ENCODE measurements at regions not wholly inside any gene's neighbourhood (a gene's known extent, or its start where the extent isn't known, plus 50 kb on each side); places are given as distances from the start of the nearest gene placed in this dataset.

- no peak for TF ChIP-seq EZH2 (IDR thresholded peaks at IDR 0.05; ENCODE audit: borderline replicate concordance, low read depth, low read length, poor library complexity, severe bottlenecking)
- TF ChIP-seq, protein P1, sequence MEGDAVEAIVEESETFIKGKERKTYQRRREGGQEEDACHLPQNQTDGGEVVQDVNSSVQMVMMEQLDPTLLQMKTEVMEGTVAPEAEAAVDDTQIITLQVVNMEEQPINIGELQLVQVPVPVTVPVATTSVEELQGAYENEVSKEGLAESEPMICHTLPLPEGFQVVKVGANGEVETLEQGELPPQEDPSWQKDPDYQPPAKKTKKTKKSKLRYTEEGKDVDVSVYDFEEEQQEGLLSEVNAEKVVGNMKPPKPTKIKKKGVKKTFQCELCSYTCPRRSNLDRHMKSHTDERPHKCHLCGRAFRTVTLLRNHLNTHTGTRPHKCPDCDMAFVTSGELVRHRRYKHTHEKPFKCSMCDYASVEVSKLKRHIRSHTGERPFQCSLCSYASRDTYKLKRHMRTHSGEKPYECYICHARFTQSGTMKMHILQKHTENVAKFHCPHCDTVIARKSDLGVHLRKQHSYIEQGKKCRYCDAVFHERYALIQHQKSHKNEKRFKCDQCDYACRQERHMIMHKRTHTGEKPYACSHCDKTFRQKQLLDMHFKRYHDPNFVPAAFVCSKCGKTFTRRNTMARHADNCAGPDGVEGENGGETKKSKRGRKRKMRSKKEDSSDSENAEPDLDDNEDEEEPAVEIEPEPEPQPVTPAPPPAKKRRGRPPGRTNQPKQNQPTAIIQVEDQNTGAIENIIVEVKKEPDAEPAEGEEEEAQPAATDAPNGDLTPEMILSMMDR (conservative IDR thresholded peaks at IDR 0.05; ENCODE audit: low read depth, low read length) = no peak
- CTCF ChIA-PET = no interaction called here
- Histone ChIP-seq H3K27me3 (replicated peaks; ENCODE audit: insufficient read depth, low read depth, low read length, poor library complexity) (peaks cover 14% of the 10 kb centered on the region), H3K36me3 (ENCODE audit: insufficient read depth, low read length, poor library complexity, severe bottlenecking) (no peaks in the 10 kb centered on the region), H3K4me3 (ENCODE audit: low read depth, low read length, poor library complexity, severe bottlenecking) (no peak overlapping the region), H3K27ac (ENCODE audit: low read depth, low read length, poor library complexity, severe bottlenecking) (no peak overlapping the region), H3K4me1 (ENCODE audit: insufficient read depth, low read length, poor library complexity, severe bottlenecking) (no peaks in the 10 kb centered on the region), H3K9me3 (ENCODE audit: low read depth, low read length, poor library complexity, severe bottlenecking) (no peaks in the 10 kb centered on the region)
- POLR2A ChIA-PET (ENCODE audit: low non-redundant PET) = no interaction called here
- no TSS peak for BruUV-seq (replicated peaks)
- DNase-seq (ENCODE audit: low spot score) = no peak
- intact Hi-C loops (cut with micrococcal nuclease; ENCODE audit: unreplicated experiment) = no loop called here
These were observed 56.7 kb upstream of the GUCA2B start for GRCh38 chr1:42096554-42096953.

DNA sequence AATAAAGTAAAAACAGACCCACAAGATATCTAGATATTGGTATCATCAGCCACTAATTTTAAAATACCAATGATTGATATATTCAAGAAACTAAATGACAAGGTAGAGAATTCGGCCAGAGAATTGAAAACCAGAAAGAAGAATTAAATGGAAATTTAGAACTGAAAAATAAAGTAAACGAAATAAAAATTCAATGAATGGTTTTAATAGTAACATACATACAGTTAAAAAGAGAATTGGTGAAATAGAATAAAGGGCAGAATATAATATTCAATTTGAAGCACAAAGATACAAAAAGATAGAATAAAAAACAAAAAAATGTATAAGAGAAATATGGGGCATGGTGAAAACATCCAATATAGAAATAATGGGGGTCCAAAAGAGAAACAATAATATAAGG, 64.0 kb upstream of the GUCA2B start:
- POLR2A ChIA-PET (ENCODE audit: low non-redundant PET) = no interaction called here
- no TSS peak for BruUV-seq (replicated peaks)
- intact Hi-C loops (cut with micrococcal nuclease; ENCODE audit: unreplicated experiment) = no loop called here

GRCh38 chr1:42086146-42086545, 67.1 kb upstream of the GUCA2B start:
- POLR2A ChIA-PET (ENCODE audit: low non-redundant PET) = no interaction called here
- Histone ChIP-seq H3K36me3 (ENCODE audit: insufficient read depth, low read length, poor library complexity, severe bottlenecking) (no peaks in the 10 kb centered on the region), H3K4me1 (ENCODE audit: insufficient read depth, low read length, poor library complexity, severe bottlenecking) (no peaks in the 10 kb centered on the region), H3K9me3 (ENCODE audit: low read depth, low read length, poor library complexity, severe bottlenecking) (peaks cover 9% of the 10 kb centered on the region), H3K27ac (ENCODE audit: low read depth, low read length, poor library complexity, severe bottlenecking) (no peak overlapping the region), H3K27me3 (replicated peaks; ENCODE audit: insufficient read depth, low read depth, low read length, poor library complexity) (peaks cover 20% of the 10 kb centered on the region), H3K4me3 (ENCODE audit: low read depth, low read length, poor library complexity, severe bottlenecking) (no peak overlapping the region)
- DNase-seq (ENCODE audit: low spot score) = no peak
- TF ChIP-seq, protein P1 (conservative IDR thresholded peaks at IDR 0.05; ENCODE audit: low read depth, low read length) = no peak
- TF ChIP-seq EZH2 (IDR thresholded peaks at IDR 0.05; ENCODE audit: borderline replicate concordance, low read depth, low read length, poor library complexity, severe bottlenecking) = no peak
- BruUV-seq (replicated peaks) = no TSS peak
- CTCF ChIA-PET = no interaction called here
- intact Hi-C loops (cut with micrococcal nuclease; ENCODE audit: unreplicated experiment) = no loop called here

More for the DNA sequence above, 64.0 kb upstream of the GUCA2B start:
- Histone ChIP-seq H3K9me3 (ENCODE audit: low read depth, low read length, poor library complexity, severe bottlenecking) (peaks cover 9% of the 10 kb centered on the region), H3K36me3 (ENCODE audit: insufficient read depth, low read length, poor library complexity, severe bottlenecking) (no peaks in the 10 kb centered on the region), H3K4me3 (ENCODE audit: low read depth, low read length, poor library complexity, severe bottlenecking) (no peak overlapping the region), H3K4me1 (ENCODE audit: insufficient read depth, low read length, poor library complexity, severe bottlenecking) (no peaks in the 10 kb centered on the region), H3K27me3 (replicated peaks; ENCODE audit: insufficient read depth, low read depth, low read length, poor library complexity) (peaks cover 20% of the 10 kb centered on the region), H3K27ac (ENCODE audit: low read depth, low read length, poor library complexity, severe bottlenecking) (no peak overlapping the region)
- CTCF ChIA-PET = no interaction called here
- TF ChIP-seq, protein P1 (conservative IDR thresholded peaks at IDR 0.05; ENCODE audit: low read depth, low read length) = no peak
- no peak for TF ChIP-seq EZH2 (IDR thresholded peaks at IDR 0.05; ENCODE audit: borderline replicate concordance, low read depth, low read length, poor library complexity, severe bottlenecking)
- no peak for DNase-seq (ENCODE audit: low spot score)
